ENCODE measurements at regions not wholly inside any gene's neighbourhood (a gene's known extent, or its start where the extent isn't known, plus 50 kb on each side); places are given as distances from the start of the nearest gene placed in this dataset.
A peak's percentile ranks its signal among the peaks of the same experiment; 100 is the strongest.
"Not testable (repeated sequence)": the region's sequence is repeated elsewhere in the genome, so short reads cannot be mapped to it uniquely, and the experiment has no call there.

GRCh38 chr6:106885679-106886078 is 88.8 kb downstream of the CD24 start:
- DNase-seq (ENCODE audit: extremely low read depth, low read depth), result no peak

- no peak for DNase-seq (ENCODE audit: extremely low read depth, low read depth)
Observed at GRCh38 chr6:106884576-106884975, 90.0 kb downstream of the CD24 start.

GRCh38 chr6:106883808-106884262 is 90.7 kb downstream of the CD24 start:
- DNase-seq (ENCODE audit: extremely low read depth, low read depth), result no peak

- no peak for DNase-seq (ENCODE audit: extremely low read depth, low read depth)
Observed at GRCh38 chr6:106882601-106883518, 91.7 kb downstream of the CD24 start.

- DNase-seq (ENCODE audit: extremely low read depth, low read depth), result no peak
Observed at GRCh38 chr6:106882138-106882537, 92.4 kb downstream of the CD24 start.

GRCh38 chr6:106880952-106881351 is 93.6 kb downstream of the CD24 start:
- no peak for DNase-seq (ENCODE audit: extremely low read depth, low read depth)

- no peak for DNase-seq (ENCODE audit: extremely low read depth, low read depth)
Observed at GRCh38 chr6:106875782-106876321, 98.7 kb downstream of the CD24 start.

GRCh38 chr6:106874481-106874880 is 100.0 kb downstream of the CD24 start:
- no peak for DNase-seq (ENCODE audit: extremely low read depth, low read depth)

- DNase-seq (ENCODE audit: extremely low read depth, low read depth), result no peak
Observed at GRCh38 chr6:106872049-106872448, 102.5 kb downstream of the CD24 start.

- no peak for DNase-seq (ENCODE audit: extremely low read depth, low read depth)
Observed at GRCh38 chr6:106870824-106871717, 103.5 kb downstream of the CD24 start.

- DNase-seq (ENCODE audit: extremely low read depth, low read depth), result no peak
Observed at GRCh38 chr6:106870069-106870468, 104.5 kb downstream of the CD24 start.

GRCh38 chr6:106869203-106869602 is 105.3 kb downstream of the CD24 start:
- no peak for DNase-seq (ENCODE audit: extremely low read depth, low read depth)

- DNase-seq (ENCODE audit: extremely low read depth, low read depth), result no peak
Observed at GRCh38 chr6:106866875-106867658, 107.5 kb downstream of the CD24 start.

GRCh38 chr6:106862858-106863257 is 111.7 kb downstream of the CD24 start:
- no peak for DNase-seq (ENCODE audit: extremely low read depth, low read depth)

- DNase-seq (ENCODE audit: extremely low read depth, low read depth), result no peak
Observed at GRCh38 chr6:106860940-106861339, 113.6 kb downstream of the CD24 start.

GRCh38 chr6:106858653-106859092 is 115.9 kb downstream of the CD24 start:
- DNase-seq (ENCODE audit: extremely low read depth, low read depth), result peak; percentile 6

- no peak for DNase-seq (ENCODE audit: extremely low read depth, low read depth)
Observed at GRCh38 chr6:106857771-106858652, 116.5 kb downstream of the CD24 start.

GRCh38 chr6:106857310-106857709 is 117.2 kb downstream of the CD24 start:
- DNase-seq (ENCODE audit: extremely low read depth, low read depth), result not testable (repeated sequence)

GRCh38 chr6:106856227-106856874 is 118.2 kb downstream of the CD24 start:
- no peak for DNase-seq (ENCODE audit: extremely low read depth, low read depth)

All from NCI-H460 (cell line).